ENCODE measurements at regions not wholly inside any gene's neighbourhood (a gene's known extent, or its start where the extent isn't known, plus 50 kb on each side); places are given as distances from the start of the nearest gene placed in this dataset.

DNA sequence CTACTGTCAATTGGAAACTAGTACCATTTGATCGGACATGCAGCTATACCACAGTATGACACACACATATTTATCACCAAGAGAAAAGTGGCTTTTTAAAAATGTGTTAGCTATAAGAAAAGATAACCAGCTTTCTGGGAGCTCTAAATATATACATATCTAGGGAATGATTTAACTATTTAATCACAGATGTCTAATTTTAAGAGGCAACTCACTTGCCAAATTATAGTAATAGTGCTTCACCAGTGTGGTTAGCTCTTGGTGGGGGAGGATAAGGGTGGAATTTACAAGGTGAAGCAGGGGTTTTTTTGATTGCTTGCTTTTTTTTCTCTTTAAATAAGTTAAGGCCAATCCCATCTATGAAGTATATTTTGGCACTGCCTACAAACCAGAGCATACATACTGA, 547.7 kb upstream of the DIPK2B start:
- Histone ChIP-seq H3K79me2 (ENCODE audit: insufficient read depth, low read length) (peaks cover 51% of the 10 kb centered on the region), H3K4me1 (ENCODE audit: insufficient read depth, low read length) (peaks cover 64% of the 10 kb centered on the region), H4K20me1 (ENCODE audit: insufficient read depth, low read length) (peaks cover 5% of the 10 kb centered on the region), H3K9me3 (ENCODE audit: low read depth, low read length) (no peaks in the 10 kb centered on the region), H3K27ac (ENCODE audit: low read depth, low read length) (peak overlapping the region; percentile 5), H3K4me3 (ENCODE audit: insufficient read depth, low read length) (no peak overlapping the region), H2AFZ (ENCODE audit: low read length) (no peak overlapping the region), H3K4me2 (ENCODE audit: insufficient read depth, low read length) (no peak overlapping the region), H3K36me3 (ENCODE audit: insufficient read depth, low read length) (peaks cover 61% of the 10 kb centered on the region), H3K27me3 (ENCODE audit: insufficient read depth, low read length) (no peaks in the 10 kb centered on the region)
- TF ChIP-seq, protein P1, sequence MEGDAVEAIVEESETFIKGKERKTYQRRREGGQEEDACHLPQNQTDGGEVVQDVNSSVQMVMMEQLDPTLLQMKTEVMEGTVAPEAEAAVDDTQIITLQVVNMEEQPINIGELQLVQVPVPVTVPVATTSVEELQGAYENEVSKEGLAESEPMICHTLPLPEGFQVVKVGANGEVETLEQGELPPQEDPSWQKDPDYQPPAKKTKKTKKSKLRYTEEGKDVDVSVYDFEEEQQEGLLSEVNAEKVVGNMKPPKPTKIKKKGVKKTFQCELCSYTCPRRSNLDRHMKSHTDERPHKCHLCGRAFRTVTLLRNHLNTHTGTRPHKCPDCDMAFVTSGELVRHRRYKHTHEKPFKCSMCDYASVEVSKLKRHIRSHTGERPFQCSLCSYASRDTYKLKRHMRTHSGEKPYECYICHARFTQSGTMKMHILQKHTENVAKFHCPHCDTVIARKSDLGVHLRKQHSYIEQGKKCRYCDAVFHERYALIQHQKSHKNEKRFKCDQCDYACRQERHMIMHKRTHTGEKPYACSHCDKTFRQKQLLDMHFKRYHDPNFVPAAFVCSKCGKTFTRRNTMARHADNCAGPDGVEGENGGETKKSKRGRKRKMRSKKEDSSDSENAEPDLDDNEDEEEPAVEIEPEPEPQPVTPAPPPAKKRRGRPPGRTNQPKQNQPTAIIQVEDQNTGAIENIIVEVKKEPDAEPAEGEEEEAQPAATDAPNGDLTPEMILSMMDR (IDR thresholded peaks at IDR 0.05; ENCODE audit: extremely low read depth, low read depth, low read length) = no peak
- DNase-seq (ENCODE audit: insufficient read length, low spot score, missing footprints) = no peak

DNA sequence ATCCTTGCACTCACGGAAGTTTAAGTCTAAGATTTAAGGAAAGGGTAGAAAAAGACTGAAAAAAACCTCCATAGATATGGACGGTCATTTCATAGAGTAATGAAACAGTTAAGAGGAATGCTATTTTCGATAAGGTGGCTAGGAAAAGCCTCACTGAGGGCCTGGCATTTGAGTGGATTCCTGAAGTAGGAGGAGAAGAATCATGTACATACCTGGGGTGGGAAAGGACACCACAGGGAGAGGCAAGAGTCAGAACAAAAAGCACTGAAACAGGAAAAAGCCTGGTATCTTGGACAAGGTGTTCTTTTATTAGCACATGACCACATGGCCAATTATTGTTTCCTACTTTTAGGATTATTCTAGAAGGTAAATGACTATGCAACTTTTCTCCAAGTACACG, 547.2 kb upstream of the DIPK2B start:
- Histone ChIP-seq H3K4me3 (ENCODE audit: insufficient read depth, low read length) (no peak overlapping the region), H3K79me2 (ENCODE audit: insufficient read depth, low read length) (peaks cover 46% of the 10 kb centered on the region), H3K9me3 (ENCODE audit: low read depth, low read length) (no peaks in the 10 kb centered on the region), H4K20me1 (ENCODE audit: insufficient read depth, low read length) (peaks cover 3% of the 10 kb centered on the region), H2AFZ (ENCODE audit: low read length) (no peak overlapping the region), H3K27ac (ENCODE audit: low read depth, low read length) (peak overlapping the region; percentile 48), H3K36me3 (ENCODE audit: insufficient read depth, low read length) (peaks cover 57% of the 10 kb centered on the region), H3K4me1 (ENCODE audit: insufficient read depth, low read length) (peaks cover 60% of the 10 kb centered on the region), H3K27me3 (ENCODE audit: insufficient read depth, low read length) (no peaks in the 10 kb centered on the region), H3K4me2 (ENCODE audit: insufficient read depth, low read length) (peak overlapping the region; percentile 16)
- no peak for DNase-seq (ENCODE audit: insufficient read length, low spot score, missing footprints)
- TF ChIP-seq, protein P1 (IDR thresholded peaks at IDR 0.05; ENCODE audit: extremely low read depth, low read depth, low read length) = no peak

DNA sequence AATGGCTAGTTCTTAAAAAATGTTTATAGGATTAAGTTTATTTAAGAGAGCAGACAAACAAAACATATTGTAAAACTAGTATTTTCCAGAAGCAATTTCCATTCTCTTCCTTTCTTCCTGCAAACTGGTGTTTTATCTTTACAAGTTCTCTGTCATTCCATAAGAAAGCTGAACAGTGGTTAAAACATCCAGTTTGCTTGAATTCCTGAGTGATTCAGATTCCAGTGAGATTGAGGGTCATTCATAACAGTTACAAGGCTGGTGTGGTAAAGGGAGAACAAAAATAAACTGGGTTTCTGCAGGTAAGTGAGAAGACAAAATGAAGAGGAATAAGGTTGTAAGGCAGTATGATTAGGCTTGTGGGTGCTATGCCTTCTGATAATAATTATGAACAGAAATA, 544.8 kb upstream of the DIPK2B start:
- H3K4me1 ChIP-seq (ENCODE audit: insufficient read depth, low read length) = peaks cover 41% of the 10 kb centered on the region

DNA sequence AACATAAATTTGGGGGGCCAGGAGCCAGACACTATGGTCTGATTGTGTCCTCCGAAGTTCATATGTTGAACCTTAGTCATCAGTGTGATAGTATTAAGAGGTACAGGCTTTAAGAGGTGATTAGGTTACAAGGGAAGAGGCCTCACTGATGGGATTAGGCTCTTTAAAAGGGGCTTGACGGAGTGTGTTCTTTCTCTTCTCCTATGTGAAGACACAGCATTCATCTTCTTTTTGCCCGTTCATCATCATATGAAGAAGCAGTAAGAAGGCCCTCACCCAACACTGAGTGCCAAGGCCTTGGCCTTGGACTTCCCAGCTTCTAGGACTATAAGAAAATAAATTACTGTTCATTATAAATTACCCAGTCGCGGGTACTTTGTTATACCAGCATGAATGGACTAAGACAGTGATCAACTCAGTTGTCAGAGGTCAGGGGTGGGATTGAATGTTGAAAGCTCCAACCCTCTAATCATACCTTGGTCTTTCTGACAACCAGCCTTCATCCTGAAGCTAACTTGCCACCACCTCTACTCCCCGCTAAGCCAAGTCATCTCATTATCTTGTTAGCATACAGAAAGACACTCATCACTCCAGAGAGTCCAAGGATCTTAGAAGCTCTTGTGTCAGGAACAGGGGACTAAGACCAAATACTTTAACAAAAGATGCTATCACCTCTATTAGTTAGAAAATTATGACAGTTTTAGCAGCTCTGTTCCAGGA, 543.4 kb upstream of the DIPK2B start:
- peaks cover 29% of the 10 kb centered on the region for H3K36me3 ChIP-seq (ENCODE audit: insufficient read depth, low read length)
- no peak overlapping the region for H3K4me2 ChIP-seq (ENCODE audit: insufficient read depth, low read length)
- peaks cover 30% of the 10 kb centered on the region for H3K4me1 ChIP-seq (ENCODE audit: insufficient read depth, low read length)
- H2AFZ ChIP-seq (ENCODE audit: low read length) = no peak overlapping the region
- DNase-seq (ENCODE audit: insufficient read length, low spot score, missing footprints) = no peak
- peak overlapping the region; percentile 15 for H3K27ac ChIP-seq (ENCODE audit: low read depth, low read length)
- no peaks in the 10 kb centered on the region for H4K20me1 ChIP-seq (ENCODE audit: insufficient read depth, low read length)
- peaks cover 11% of the 10 kb centered on the region for H3K79me2 ChIP-seq (ENCODE audit: insufficient read depth, low read length)
- H3K4me3 ChIP-seq (ENCODE audit: insufficient read depth, low read length) = no peak overlapping the region
- TF ChIP-seq, protein P1 (IDR thresholded peaks at IDR 0.05; ENCODE audit: extremely low read depth, low read depth, low read length) = no peak
- no peaks in the 10 kb centered on the region for H3K9me3 ChIP-seq (ENCODE audit: low read depth, low read length)
- H3K27me3 ChIP-seq (ENCODE audit: insufficient read depth, low read length) = no peaks in the 10 kb centered on the region

More for the DNA sequence above, 544.8 kb upstream of the DIPK2B start:
- no peak for DNase-seq (ENCODE audit: insufficient read length, low spot score, missing footprints)
- Histone ChIP-seq H3K9me3 (ENCODE audit: low read depth, low read length) (no peaks in the 10 kb centered on the region), H3K27ac (ENCODE audit: low read depth, low read length) (peak overlapping the region; percentile 27), H4K20me1 (ENCODE audit: insufficient read depth, low read length) (no peaks in the 10 kb centered on the region), H3K4me2 (ENCODE audit: insufficient read depth, low read length) (no peak overlapping the region), H3K36me3 (ENCODE audit: insufficient read depth, low read length) (peaks cover 33% of the 10 kb centered on the region), H3K4me3 (ENCODE audit: insufficient read depth, low read length) (no peak overlapping the region), H3K27me3 (ENCODE audit: insufficient read depth, low read length) (no peaks in the 10 kb centered on the region), H2AFZ (ENCODE audit: low read length) (no peak overlapping the region), H3K79me2 (ENCODE audit: insufficient read depth, low read length) (peaks cover 22% of the 10 kb centered on the region)
- TF ChIP-seq, protein P1 (IDR thresholded peaks at IDR 0.05; ENCODE audit: extremely low read depth, low read depth, low read length) = no peak
